NCI-H1105 treated with DMSO at 0.1 percent for 48 hours (cell line): ENCODE measurements at regions not wholly inside any gene's neighbourhood (a gene's known extent, or its start where the extent isn't known, plus 50 kb on each side); places are given as distances from the start of the nearest gene placed in this dataset.

ENCODE experiments used
- DNase-seq: peaks from one replicate; lab custom pipeline; 2025; lab: John Stamatoyannopoulos, UW

DNA sequence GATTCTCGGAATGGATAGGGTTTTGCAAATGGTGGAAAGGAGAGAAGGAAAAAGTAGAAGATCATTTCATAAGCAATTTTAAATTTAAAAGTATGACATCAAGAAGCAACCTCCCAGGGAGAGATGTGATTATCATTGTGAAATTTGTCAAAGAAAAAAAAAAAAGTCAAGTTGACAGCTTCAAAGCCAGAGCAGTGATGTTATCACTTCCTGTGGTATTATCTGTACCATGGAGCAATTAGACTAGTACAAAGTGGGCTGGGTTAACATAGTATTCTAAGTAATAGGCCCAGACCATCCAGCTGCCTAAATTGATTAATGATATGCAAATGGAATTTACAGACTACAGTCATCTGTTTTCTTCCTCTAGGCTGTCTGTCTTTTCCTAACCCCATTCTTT lies 84.0 kb upstream of the NPY start:
- DNase-seq = no peak

DNA sequence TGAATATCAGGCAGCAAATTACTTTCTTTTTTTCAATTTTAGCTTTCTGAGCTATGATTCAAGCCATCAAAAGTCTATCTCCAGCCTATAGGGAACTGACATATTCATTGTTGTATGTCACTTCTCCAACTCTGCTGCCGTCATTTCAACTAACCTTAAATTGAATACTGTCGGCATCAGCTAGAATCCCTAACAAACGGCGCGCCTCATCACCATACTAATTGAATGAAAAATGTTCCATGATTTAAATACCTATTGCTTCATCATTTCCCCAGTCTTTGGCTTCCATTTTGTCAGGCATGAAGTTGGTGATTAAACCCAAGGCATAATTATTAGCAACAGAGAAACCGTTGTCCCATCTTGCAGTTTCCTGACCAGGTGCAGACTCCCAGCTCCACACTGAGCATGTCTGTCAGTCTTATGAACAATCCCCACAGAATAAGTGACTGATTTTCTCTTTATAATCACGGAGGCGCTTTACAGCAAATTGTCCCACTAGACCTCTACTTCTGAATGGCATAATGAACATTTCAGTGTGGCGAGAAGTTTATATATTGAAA lies 83.5 kb upstream of the NPY start:
- no peak for DNase-seq

DNA sequence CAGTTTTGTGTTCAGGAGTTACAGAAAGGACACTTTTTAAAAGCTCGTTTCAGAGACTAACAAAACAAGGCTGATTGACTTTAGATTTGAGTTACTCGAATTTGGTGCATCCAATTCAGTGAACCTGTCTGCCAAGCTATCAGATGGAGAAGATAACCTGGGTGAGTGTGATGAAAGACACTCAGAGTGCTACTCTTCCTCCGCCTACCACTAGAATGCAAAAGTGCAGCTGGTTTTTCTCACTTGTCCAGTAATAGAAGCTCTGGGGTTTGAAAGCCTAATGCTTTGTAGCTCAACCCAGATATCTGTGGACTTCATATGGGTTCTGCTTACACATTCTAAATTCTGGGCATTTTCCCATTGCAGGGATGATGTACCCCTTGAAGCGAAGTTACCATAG lies 82.8 kb upstream of the NPY start:
- no peak for DNase-seq

DNA sequence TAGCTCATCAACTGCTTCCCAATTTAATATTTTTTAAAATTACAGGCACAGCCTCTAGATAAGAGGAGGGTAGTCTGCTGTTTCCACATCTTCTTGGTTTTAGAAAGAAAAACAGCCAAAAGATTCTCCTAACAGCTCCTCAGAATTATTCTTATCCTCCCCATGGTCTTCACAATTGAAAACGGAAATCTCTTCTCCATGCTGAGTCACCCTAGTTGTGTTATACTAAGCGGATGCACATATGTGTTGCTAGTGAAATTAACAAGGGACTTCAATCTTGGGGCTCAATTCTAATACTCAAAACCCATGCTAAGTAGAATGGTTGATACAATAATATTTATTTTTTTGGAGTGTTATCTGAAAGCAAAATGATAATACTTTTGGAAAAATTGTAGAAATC lies 71.9 kb upstream of the NPY start:
- DNase-seq = no peak

DNA sequence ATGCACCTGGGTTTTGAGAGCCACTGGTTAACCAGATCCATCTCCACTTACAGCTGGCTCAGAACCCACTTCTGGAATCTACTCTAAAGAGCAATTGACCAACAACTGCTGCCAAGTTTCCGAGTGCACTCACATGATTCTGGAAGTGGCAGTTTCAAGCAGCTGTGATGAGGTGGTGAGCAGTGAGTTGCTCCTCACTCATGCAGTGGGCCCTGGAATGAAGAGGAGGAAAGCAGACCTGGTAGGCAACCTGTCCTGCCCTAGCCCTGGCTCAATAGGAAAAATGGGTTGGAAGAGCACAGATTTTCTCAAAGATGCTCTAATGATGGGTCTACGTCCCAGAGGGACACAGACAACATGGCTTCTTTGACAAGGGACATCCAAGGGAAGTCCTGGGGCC lies 70.7 kb upstream of the NPY start:
- DNase-seq = no peak

DNA sequence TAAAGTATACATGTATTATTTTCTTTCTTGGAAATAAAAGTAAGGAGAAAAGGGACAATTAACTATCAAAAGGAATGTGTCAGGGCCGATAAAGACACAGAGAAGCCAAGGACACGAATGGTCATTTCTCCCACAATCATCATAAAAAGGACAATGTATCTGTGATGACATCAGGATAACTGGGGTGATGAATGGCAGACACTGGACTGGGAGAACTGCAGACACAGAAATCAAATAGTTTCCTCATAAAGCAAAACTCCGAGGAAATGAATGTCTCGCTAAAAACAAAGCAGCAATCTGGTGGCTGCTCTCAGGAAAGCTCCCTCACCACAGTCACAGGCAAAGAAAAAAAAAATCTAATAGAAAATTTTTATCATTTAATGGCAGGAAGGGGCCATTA lies 69.3 kb upstream of the NPY start:
- DNase-seq = no peak

DNA sequence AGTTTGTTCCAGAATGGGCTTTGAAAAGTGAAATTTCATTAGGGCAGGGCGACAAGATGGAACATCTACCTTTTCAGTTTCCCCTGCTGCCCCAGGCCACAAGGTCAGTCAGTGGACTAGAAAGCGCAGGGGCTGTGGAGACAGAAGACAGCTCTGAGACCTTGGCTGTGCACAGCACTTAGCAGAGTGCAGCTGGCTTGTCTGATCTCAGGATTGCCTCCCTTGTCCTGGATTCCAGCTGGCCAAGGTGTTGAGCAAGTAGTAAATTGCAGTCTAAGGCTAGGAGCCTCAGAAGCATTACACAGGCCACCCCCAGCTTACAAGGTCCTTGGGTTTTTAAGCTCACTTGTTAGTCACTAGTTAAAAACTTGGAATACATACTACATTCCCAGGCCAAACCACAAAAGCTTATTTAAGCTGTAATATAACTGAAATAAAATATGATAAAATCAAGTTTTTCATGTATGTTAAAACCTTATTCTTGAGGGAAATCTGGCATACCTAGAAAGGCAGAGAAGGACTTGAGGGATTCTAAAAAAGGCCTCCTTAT lies 67.3 kb upstream of the NPY start:
- DNase-seq = no peak

DNA sequence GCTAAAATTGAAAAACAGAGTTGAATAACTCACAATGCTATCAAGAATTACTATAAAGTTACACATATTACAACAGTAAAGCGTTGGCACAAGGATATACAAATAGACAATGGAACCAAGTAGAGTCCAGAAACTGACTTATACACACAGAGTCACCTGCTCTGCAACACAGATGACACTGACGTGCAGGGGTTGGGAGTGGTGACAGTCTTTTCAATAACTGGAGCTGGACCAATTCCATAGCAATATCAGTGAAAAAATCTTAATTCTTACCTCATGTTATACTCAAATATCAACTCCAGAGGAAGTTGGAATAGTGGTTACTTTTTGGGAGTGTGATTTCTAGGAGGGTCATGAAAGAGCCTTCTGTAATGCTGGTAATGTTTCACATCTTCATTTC lies 62.5 kb upstream of the NPY start:
- DNase-seq = no peak

DNA sequence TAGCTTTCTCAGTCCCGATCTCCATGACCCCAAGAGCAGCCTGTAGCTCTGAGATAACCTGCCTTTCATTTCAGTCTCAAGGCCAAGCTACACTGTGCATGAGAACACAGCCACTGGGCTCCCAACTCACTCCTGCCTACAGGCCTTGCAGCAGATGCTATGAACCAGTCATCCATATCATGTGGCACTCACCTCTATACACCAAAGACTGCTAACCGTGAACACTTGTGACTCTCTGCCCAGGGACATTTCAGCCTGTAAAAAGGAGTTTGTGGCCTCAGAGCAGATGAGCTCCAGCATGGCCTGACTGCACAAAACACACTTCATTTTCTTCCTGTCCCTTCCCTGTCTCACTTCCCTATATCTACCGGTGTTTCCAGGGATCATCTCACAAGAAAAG lies 56.9 kb upstream of the NPY start:
- DNase-seq = no peak

DNA sequence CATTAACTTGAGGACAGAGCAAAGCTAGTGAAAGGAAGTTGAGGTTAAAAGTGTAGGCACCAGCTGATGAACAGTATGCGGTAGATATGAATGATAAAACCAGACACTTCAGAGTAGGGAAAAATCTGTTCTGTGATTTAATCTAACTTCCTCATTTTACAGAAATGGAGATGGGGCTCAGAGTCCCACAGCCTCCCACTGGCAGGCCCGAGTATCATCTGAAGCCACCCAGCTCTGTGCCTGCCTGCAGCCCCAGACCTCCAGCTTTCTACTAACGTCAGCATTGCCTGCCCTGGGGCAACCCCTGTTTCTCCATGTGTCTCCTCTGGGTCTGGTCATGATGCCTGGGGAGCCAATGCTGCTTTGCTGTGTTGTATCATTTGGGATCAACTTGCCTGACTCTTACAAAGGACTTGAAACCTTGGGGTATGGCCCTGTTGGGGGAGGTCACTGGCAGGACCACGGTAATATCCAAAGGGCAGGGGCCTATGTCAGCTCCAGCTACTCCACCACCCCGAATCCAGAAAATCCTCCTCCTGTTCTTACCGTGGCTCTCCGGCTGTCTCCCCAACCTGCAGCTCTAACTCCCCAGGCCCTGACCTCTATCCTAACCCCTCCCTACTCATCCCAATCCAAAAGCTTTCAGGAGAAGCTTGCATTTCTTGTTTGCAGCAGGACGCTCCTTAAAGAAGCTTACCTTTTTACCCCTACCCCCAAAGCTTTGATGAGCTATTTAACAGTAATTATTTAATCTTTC lies 56.2 kb upstream of the NPY start:
- no peak for DNase-seq

DNA sequence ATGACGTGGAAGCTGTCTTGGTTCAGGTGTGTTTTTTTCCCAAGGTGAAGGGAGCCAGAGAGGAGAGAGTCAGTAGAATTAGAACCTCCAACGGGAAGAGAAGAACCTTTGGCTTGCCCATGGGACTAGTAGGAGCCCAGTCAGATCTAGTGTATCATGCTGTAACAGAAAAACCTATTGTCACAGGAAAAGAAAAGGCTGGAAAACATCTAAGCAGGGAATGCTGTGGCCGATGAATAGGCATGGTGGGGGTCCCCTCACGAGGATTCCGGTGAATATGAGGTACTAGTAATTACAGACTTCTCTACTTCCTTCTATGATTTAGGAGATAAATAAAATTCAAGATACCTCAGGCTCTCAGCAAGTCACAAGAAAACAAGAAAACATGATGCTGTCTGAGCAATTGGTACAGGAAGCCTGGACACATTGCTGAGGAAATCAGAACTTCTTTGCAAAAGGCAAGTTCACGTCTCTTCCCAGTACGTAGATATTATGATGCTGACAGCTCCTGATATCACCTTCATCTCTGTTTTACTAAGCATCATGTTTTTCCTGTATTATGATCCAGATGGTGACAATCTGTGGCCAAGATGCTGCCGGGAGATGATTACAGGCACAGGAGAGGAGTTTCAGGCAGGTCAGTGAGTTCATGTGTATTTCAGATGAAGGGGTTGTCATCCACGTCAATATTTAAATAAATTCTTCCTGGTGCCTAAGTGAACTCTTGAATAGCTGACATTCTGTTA lies 54.3 kb upstream of the NPY start:
- DNase-seq = no peak

DNA sequence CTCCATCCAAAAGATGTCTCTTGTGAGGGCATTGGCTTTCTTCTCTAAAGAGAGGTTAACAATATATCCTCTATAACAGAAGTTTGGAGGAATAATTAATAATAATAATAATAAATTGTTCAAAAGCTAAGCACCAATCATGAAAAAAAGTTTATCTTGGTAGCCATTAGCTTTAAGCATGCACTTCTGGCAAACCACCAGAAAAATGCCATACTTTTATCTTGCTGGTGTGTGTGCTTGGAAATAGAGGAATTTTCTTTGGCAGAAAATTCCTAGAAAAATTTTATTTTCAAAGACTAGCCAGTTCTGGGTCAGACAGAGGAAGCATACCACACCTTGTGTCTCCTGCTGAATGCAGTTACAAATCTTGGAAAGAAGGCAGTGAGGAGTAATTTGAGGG lies 52.5 kb upstream of the NPY start:
- no peak for DNase-seq

DNA sequence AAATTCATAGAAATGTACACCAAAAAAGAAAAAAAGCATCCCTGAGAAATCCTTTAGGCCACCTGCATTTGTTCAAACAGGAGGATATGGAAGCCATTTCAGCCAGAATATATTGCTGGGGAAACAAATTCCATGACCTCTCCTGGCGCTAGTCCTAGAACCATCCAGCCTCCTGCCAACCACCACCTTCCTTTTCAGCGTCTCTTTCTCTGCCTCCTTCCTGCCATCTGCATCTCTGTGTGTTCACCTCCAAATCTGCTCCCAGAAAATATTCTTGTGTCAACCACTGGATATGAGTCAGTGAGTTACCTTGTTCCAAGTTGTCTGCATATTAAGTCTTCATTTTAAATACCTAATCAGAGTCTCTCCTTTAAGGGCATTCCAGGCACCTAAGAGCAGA lies 50.6 kb upstream of the NPY start:
- no peak for DNase-seq
